Activated CD8-positive, alpha-beta T cell treated with anti-CD3 and anti-CD28 coated beads for 36 hours (primary cell): ENCODE measurements at regions not wholly inside any gene's neighbourhood (a gene's known extent, or its start where the extent isn't known, plus 50 kb on each side); places are given as distances from the start of the nearest gene placed in this dataset.

Experiments
- ATAC-seq: fragments of 200-7000 bp; cut with Tn5 transposase; one replicate; pipeline ENCODE4 v1.10.0; 2021; ENCODE audit warnings: mild to moderate bottlenecking, moderate library complexity
- CTCF ChIA-PET: fragments of 350-600 bp; sonication (Branson Sonifier 250); formaldehyde crosslinking; loops from one replicate; lab custom pipeline; 2021; ENCODE audit warnings: antibody characterized with exemption; lab: Charles Lee
- POLR2A ChIA-PET: fragments of 350-600 bp; sonication (Branson Sonifier 250); formaldehyde crosslinking; loops from one replicate; lab custom pipeline; 2021; ENCODE audit warnings: antibody characterized with exemption; lab: Charles Lee
- DNase-seq: peaks from one replicate; pipeline ENCODE4 v3.0.0-alpha.2; 2020
- H3K27ac Mint-ChIP-seq: one replicate; pipeline ENCODE4 v1.8.0; 2021; ENCODE audit warnings: mild to moderate bottlenecking, mixed read lengths
- H3K27me3 Mint-ChIP-seq: one replicate; pipeline ENCODE4 v1.8.0; 2021; ENCODE audit warnings: mixed read lengths
- H3K36me3 Mint-ChIP-seq: one replicate; pipeline ENCODE4 v1.8.0; 2021; ENCODE audit warnings: low read depth, mixed read lengths
- H3K4me1 Mint-ChIP-seq: one replicate; pipeline ENCODE4 v1.8.0; 2021; ENCODE audit warnings: low read depth, mixed read lengths
- H3K4me3 Mint-ChIP-seq: one replicate; pipeline ENCODE4 v1.8.0; 2021; ENCODE audit warnings: mild to moderate bottlenecking, moderate library complexity, mixed read lengths
- H3K9me3 Mint-ChIP-seq: one replicate; pipeline ENCODE4 v1.8.0; 2021; ENCODE audit warnings: mixed read lengths
- CTCF ChIP-seq: fragments of 200-600 bp; IDR thresholded peaks from one replicate; pipeline ENCODE4 v1.8.0; 2022; ENCODE audit warnings: antibody characterized with exemption, mild to moderate bottlenecking
- intact Hi-C: fragments of 100-400 bp; cut with micrococcal nuclease; formaldehyde crosslinking; loops from one replicate; pipeline ENCODE4 v1.10.0; 2022

GRCh38 chr11:71383461-71383860, 64.7 kb downstream of the DHCR7 start:
- no peaks in the 10 kb centered on the region for H3K36me3 Mint-ChIP-seq
- CTCF ChIA-PET: no interaction called here
- intact Hi-C loops: no loop called here

GRCh38 chr11:71381781-71382505, 66.2 kb downstream of the DHCR7 start:
- POLR2A ChIA-PET: no interaction called here
- Mint-ChIP-seq H3K27ac (no peak overlapping the region), H3K4me1 (no peaks in the 10 kb centered on the region), H3K27me3 (peaks cover 16% of the 10 kb centered on the region), H3K4me3 (no peak overlapping the region), H3K36me3 (no peaks in the 10 kb centered on the region), H3K9me3 (no peaks in the 10 kb centered on the region)
- no peak for TF ChIP-seq CTCF
- intact Hi-C loops: no loop called here
- CTCF ChIA-PET: no interaction called here
- no peak for ATAC-seq
- no peak for DNase-seq

More at GRCh38 chr11:71383461-71383860, 64.7 kb downstream of the DHCR7 start:
- POLR2A ChIA-PET: no interaction called here
- DNase-seq (no peak), ATAC-seq (no peak)
- no peak for TF ChIP-seq CTCF
- Mint-ChIP-seq H3K27me3 (peaks cover 16% of the 10 kb centered on the region), H3K27ac (no peak overlapping the region), H3K4me1 (no peaks in the 10 kb centered on the region), H3K4me3 (no peak overlapping the region), H3K9me3 (no peaks in the 10 kb centered on the region)

GRCh38 chr11:71379701-71380100, 68.5 kb downstream of the DHCR7 start:
- Mint-ChIP-seq H3K27me3 (peaks cover 23% of the 10 kb centered on the region), H3K27ac (no peak overlapping the region), H3K4me3 (no peak overlapping the region), H3K36me3 (no peaks in the 10 kb centered on the region), H3K4me1 (no peaks in the 10 kb centered on the region), H3K9me3 (peaks cover 4% of the 10 kb centered on the region)
- ATAC-seq (no peak), DNase-seq (no peak)
- CTCF ChIA-PET: no interaction called here
- intact Hi-C loops: no loop called here
- no peak for TF ChIP-seq CTCF
- POLR2A ChIA-PET: no interaction called here

GRCh38 chr11:71373791-71374454, 74.3 kb downstream of the DHCR7 start:
- Mint-ChIP-seq H3K9me3 (peaks cover 4% of the 10 kb centered on the region), H3K4me3 (no peak overlapping the region), H3K27ac (no peak overlapping the region), H3K27me3 (peaks cover 15% of the 10 kb centered on the region), H3K36me3 (no peaks in the 10 kb centered on the region), H3K4me1 (no peaks in the 10 kb centered on the region)
- POLR2A ChIA-PET: no interaction called here
- intact Hi-C loops: no loop called here
- ATAC-seq (no peak), DNase-seq (no peak)
- CTCF ChIA-PET: no interaction called here
- TF ChIP-seq CTCF: no peak
